SK-N-SH (cell line): ENCODE measurements at regions not wholly inside any gene's neighbourhood (a gene's known extent, or its start where the extent isn't known, plus 50 kb on each side); places are given as distances from the start of the nearest gene placed in this dataset.

Source experiments
- CTCF ChIA-PET: fragments of 300-600, 350-600 bp; formaldehyde crosslinking; extraction: SDS; loops from one replicate; lab custom pipeline; 2021; lab: Yijun Ruan, JAX
- POLR2A ChIA-PET: fragments of 350-600 bp; sonication (Branson Sonifier 250); formaldehyde crosslinking; extraction: SDS; loops from one replicate; lab custom pipeline; 2020; ENCODE audit warnings: antibody characterized with exemption, inconsistent platforms; lab: Yijun Ruan, JAX
- DNase-seq: peaks from one replicate; pipeline ENCODE4 v3.0.0; 2012
- H2AFZ ChIP-seq: fragments of 200-600 bp; sonication (generic); 2 replicates; pipeline ENCODE4 v1.8.1; 2016; ENCODE audit warnings: antibody characterized with exemption, mild to moderate bottlenecking, low read depth
- H3F3A ChIP-seq: fragments of 200-600 bp; sonication (generic); replicated peaks from 2 replicates; pipeline ENCODE3; 2016; ENCODE audit warnings: antibody characterized with exemption, mild to moderate bottlenecking; ENCODE audit not compliant: insufficient read depth
- H3K27ac ChIP-seq, 2 experiments: fragments of 200-500 bp in 1 of 2; fragments of 200-600 bp in 1 of 2; sonication (Bioruptor generic) in 1 of 2; sonication (generic), shearing (Covaris generic) in 1 of 2; 2 replicates each; pipeline versions ENCODE4 v1.5.1 to v1.6.1; 2014 to 2016; ENCODE audit warnings: low read depth in 2 of 2, inconsistent platforms in 1 of 2, low read length in 1 of 2, mild to moderate bottlenecking in 1 of 2, mixed read lengths in 1 of 2
- H3K27me3 ChIP-seq: fragments of 200-600 bp; sonication (generic), shearing (Covaris generic); 2 replicates; pipeline ENCODE4 v1.6.1; 2016; ENCODE audit warnings: mixed run types; ENCODE audit not compliant: insufficient read depth
- H3K36me3 ChIP-seq, 2 experiments: fragments of 200-500 bp in 1 of 2; fragments of 200-600 bp in 1 of 2; sonication (Bioruptor generic) in 1 of 2; sonication (generic) in 1 of 2; replicated peaks in 1 of 2; 2 replicates each; pipeline versions ENCODE3 to v1.5.1; 2014 to 2016; ENCODE audit warnings: low read length in 1 of 2, mild to moderate bottlenecking in 1 of 2; ENCODE audit not compliant: insufficient read depth in 2 of 2, control insufficient read depth in 1 of 2
- H3K4me1 ChIP-seq, 2 experiments: fragments of 200-500 bp in 1 of 2; fragments of 200-600 bp in 1 of 2; sonication (Bioruptor generic) in 1 of 2; sonication (generic), shearing (Covaris generic) in 1 of 2; 2 replicates each; pipeline versions ENCODE4 v1.5.1 to v1.6.1; 2014 to 2016; ENCODE audit warnings: low read depth in 1 of 2, low read length in 1 of 2, mixed run types in 1 of 2; ENCODE audit not compliant: insufficient read depth in 2 of 2, control insufficient read depth in 1 of 2
- H3K4me2 ChIP-seq: fragments of 200-600 bp; sonication (generic), shearing (Covaris generic); 2 replicates; pipeline ENCODE4 v1.6.1; 2017; ENCODE audit warnings: mixed run types
- H3K4me3 ChIP-seq, 2 experiments: fragments of 200-500 bp in 1 of 2; fragments of 200-600 bp in 1 of 2; sonication (Bioruptor generic) in 1 of 2; sonication (generic), shearing (Covaris generic) in 1 of 2; 2 replicates each; pipeline versions ENCODE4 v1.5.1 to v1.8.1; 2014 to 2016; ENCODE audit warnings: low read depth in 2 of 2, inconsistent platforms in 1 of 2, low read length in 1 of 2, mild to moderate bottlenecking in 1 of 2, mixed read lengths in 1 of 2, moderate library complexity in 1 of 2
- H3K79me2 ChIP-seq: fragments of 200-600 bp; sonication (generic); 2 replicates; pipeline ENCODE4 v1.8.1; 2017; ENCODE audit warnings: mild to moderate bottlenecking; ENCODE audit not compliant: insufficient read depth
- H3K9ac ChIP-seq: fragments of 200-600 bp; sonication (generic); 2 replicates; pipeline ENCODE4 v1.6.1; 2017; ENCODE audit warnings: mixed run types
- H3K9me2 ChIP-seq: fragments of 200-600 bp; sonication (generic); 2 replicates; pipeline ENCODE4 v1.6.1; 2017; ENCODE audit warnings: mixed run types
- H3K9me3 ChIP-seq: fragments of 200-600 bp; sonication (generic); 2 replicates; pipeline ENCODE4 v1.6.1; 2017; ENCODE audit warnings: mixed run types, mild to moderate bottlenecking, moderate library complexity
- H4K20me1 ChIP-seq: fragments of 200-600 bp; sonication (generic); 2 replicates; pipeline ENCODE4 v1.6.1; 2017; ENCODE audit warnings: mild to moderate bottlenecking, mixed run types; ENCODE audit not compliant: insufficient read depth
- CTCF ChIP-seq: fragments of 200-600 bp; sonication (generic); IDR thresholded peaks from 2 replicates; pipeline ENCODE4 v1.6.1; 2017; ENCODE audit warnings: antibody characterized with exemption, mild to moderate bottlenecking, moderate library complexity
- FOSL2 ChIP-seq: IDR thresholded peaks from 2 replicates; pipeline ENCODE4 v1.4.0; 2012; ENCODE audit warnings: low read depth, mild to moderate bottlenecking, moderate library complexity, borderline replicate concordance
- GABPA ChIP-seq: IDR thresholded peaks from 2 replicates; pipeline ENCODE4 v1.4.0; 2012; ENCODE audit warnings: low read depth, mild to moderate bottlenecking
- MEF2A ChIP-seq: IDR thresholded peaks from 2 replicates; pipeline ENCODE4 v1.4.0; 2012; ENCODE audit warnings: low read depth, borderline replicate concordance
- MXI1 ChIP-seq: IDR thresholded peaks from 2 replicates; pipeline ENCODE4 v1.6.1; 2012; ENCODE audit warnings: mild to moderate bottlenecking, low read depth, low read length, improper control_type of control experiment
- NFIC ChIP-seq: IDR thresholded peaks from 2 replicates; pipeline ENCODE4 v1.4.0; 2012; ENCODE audit warnings: borderline replicate concordance
- NRF1 ChIP-seq: IDR thresholded peaks from 2 replicates; pipeline ENCODE4 v1.6.1; 2012; ENCODE audit warnings: low read depth, mild to moderate bottlenecking, low read length
- POLR2AphosphoS5 ChIP-seq: IDR thresholded peaks from 2 replicates; pipeline ENCODE4 v1.6.1; 2012; ENCODE audit warnings: low read depth, low read length
- RAD21 ChIP-seq: IDR thresholded peaks from 2 replicates; pipeline ENCODE4 v1.6.1; 2012; ENCODE audit warnings: mild to moderate bottlenecking, low read length
- RFX5 ChIP-seq: IDR thresholded peaks from 2 replicates; pipeline ENCODE4 v1.6.1; 2012; ENCODE audit warnings: mild to moderate bottlenecking, improper control_type of control experiment, low read length
- USF1 ChIP-seq: IDR thresholded peaks from 2 replicates; pipeline ENCODE4 v1.4.0; 2012; ENCODE audit warnings: low read depth, borderline replicate concordance
- YY1 ChIP-seq: IDR thresholded peaks from 2 replicates; pipeline ENCODE4 v1.4.0; 2012; ENCODE audit warnings: low read depth, mild to moderate bottlenecking
- ZBTB33 ChIP-seq: IDR thresholded peaks from 2 replicates; pipeline ENCODE4 v1.4.0; 2012; ENCODE audit warnings: low read depth, borderline replicate concordance
- WGBS: methylation state at CpG from one replicate; pipeline ENCODE4 v1.1.6; 2017; ENCODE audit warnings: low lambda C conversion rate; 5-methylcytosine and 5-hydroxymethylcytosine counted together
- TF ChIP-seq, protein P1 (sequence below): IDR thresholded peaks from 2 replicates; pipeline ENCODE4 v1.4.0; 2012; ENCODE audit warnings: low read depth
- TF ChIP-seq, protein P2 (sequence below): fragments of 150-350 bp; IDR thresholded peaks from 2 replicates; pipeline ENCODE4 v1.6.1; 2016; ENCODE audit warnings: mild to moderate bottlenecking, low read depth, low read length
- TF ChIP-seq, protein P3 (sequence below): IDR thresholded peaks from 2 replicates; pipeline ENCODE4 v1.6.1; 2012; ENCODE audit warnings: mild to moderate bottlenecking, low read depth, low read length, moderate library complexity

GRCh38 chr1:79785964-79786363 is 779.4 kb upstream of the ADGRL4 start:
- no peaks in the 10 kb centered on the region for H3K4me1 ChIP-seq
- no peaks in the 10 kb centered on the region for H3K79me2 ChIP-seq
- WGBS, result 91% methylated on average over 1 of the region's 1 CpG
- ChIA-PET CTCF (no interaction called here), POLR2A (no interaction called here)
- no peaks in the 10 kb centered on the region for H3K9me2 ChIP-seq
- DNase-seq, result no peak
- no peak overlapping the region for H3K9ac ChIP-seq
- H3K4me2 ChIP-seq, result no peak overlapping the region
- no peak overlapping the region for H2AFZ ChIP-seq
- no peaks in the 10 kb centered on the region for H3K9me3 ChIP-seq
- no peaks in the 10 kb centered on the region for H3K27me3 ChIP-seq
- no peaks in the 10 kb centered on the region for H4K20me1 ChIP-seq
- TF ChIP-seq RFX5 (no peak), GABPA (no peak), MXI1 (no peak), USF1 (no peak), POLR2AphosphoS5 (no peak), YY1 (no peak), RAD21 (no peak), FOSL2 (no peak), NRF1 (no peak), ZBTB33 (no peak), CTCF (no peak), MEF2A (no peak), NFIC (no peak)
- TF ChIP-seq, protein P1, sequence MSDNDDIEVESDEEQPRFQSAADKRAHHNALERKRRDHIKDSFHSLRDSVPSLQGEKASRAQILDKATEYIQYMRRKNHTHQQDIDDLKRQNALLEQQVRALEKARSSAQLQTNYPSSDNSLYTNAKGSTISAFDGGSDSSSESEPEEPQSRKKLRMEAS, result no peak
- TF ChIP-seq, protein P2, sequence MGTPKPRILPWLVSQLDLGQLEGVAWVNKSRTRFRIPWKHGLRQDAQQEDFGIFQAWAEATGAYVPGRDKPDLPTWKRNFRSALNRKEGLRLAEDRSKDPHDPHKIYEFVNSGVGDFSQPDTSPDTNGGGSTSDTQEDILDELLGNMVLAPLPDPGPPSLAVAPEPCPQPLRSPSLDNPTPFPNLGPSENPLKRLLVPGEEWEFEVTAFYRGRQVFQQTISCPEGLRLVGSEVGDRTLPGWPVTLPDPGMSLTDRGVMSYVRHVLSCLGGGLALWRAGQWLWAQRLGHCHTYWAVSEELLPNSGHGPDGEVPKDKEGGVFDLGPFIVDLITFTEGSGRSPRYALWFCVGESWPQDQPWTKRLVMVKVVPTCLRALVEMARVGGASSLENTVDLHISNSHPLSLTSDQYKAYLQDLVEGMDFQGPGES, result no peak
- TF ChIP-seq, protein P3, sequence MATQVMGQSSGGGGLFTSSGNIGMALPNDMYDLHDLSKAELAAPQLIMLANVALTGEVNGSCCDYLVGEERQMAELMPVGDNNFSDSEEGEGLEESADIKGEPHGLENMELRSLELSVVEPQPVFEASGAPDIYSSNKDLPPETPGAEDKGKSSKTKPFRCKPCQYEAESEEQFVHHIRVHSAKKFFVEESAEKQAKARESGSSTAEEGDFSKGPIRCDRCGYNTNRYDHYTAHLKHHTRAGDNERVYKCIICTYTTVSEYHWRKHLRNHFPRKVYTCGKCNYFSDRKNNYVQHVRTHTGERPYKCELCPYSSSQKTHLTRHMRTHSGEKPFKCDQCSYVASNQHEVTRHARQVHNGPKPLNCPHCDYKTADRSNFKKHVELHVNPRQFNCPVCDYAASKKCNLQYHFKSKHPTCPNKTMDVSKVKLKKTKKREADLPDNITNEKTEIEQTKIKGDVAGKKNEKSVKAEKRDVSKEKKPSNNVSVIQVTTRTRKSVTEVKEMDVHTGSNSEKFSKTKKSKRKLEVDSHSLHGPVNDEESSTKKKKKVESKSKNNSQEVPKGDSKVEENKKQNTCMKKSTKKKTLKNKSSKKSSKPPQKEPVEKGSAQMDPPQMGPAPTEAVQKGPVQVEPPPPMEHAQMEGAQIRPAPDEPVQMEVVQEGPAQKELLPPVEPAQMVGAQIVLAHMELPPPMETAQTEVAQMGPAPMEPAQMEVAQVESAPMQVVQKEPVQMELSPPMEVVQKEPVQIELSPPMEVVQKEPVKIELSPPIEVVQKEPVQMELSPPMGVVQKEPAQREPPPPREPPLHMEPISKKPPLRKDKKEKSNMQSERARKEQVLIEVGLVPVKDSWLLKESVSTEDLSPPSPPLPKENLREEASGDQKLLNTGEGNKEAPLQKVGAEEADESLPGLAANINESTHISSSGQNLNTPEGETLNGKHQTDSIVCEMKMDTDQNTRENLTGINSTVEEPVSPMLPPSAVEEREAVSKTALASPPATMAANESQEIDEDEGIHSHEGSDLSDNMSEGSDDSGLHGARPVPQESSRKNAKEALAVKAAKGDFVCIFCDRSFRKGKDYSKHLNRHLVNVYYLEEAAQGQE, result no peak
- no peak overlapping the region for H3K27ac ChIP-seq
- H3K36me3 ChIP-seq, result no peaks in the 10 kb centered on the region
- H3F3A ChIP-seq, result no peaks in the 10 kb centered on the region
- H3K4me3 ChIP-seq, result no peak overlapping the region
